ENCODE measurements at regions not wholly inside any gene's neighbourhood (a gene's known extent, or its start where the extent isn't known, plus 50 kb on each side); places are given as distances from the start of the nearest gene placed in this dataset.

- TF ChIP-seq YY1 (IDR thresholded peaks at IDR 0.05; ENCODE audit: insufficient read depth, insufficient read length) (no peak), ZNF274 (IDR thresholded peaks at IDR 0.05; ENCODE audit: low read depth, low read length) (no peak)
Measured at GRCh38 chr2:111225856-111226255, 105.1 kb downstream of the BCL2L11 start.

All from NT2/D1 (cell line).